ENCODE measurements at regions not wholly inside any gene's neighbourhood (a gene's known extent, or its start where the extent isn't known, plus 50 kb on each side); places are given as distances from the start of the nearest gene placed in this dataset.

DNA sequence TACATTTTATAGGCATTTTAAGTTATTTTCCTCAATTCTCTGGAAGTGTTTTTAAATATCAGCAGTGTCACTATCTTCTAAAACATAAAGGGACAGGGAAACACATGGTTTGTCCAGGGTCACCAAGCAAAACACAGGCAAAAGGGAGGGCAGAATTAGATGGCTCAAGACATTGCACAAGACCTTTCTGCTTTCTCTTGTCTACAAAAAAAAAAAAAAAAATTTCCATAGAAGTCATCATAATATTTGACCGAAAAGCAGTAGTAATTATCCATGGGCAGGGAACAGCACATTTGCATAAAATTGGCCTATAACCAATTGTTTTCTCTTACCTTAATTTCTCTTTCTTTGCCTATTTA, 703.1 kb upstream of the FZD8 start:
- FAIRE-seq: no peak
- no peak for DNase-seq (ENCODE audit: insufficient read length, low spot score)
- TF ChIP-seq POLR2A (IDR thresholded peaks at IDR 0.05; ENCODE audit: low read depth, low read length): no peak

DNA sequence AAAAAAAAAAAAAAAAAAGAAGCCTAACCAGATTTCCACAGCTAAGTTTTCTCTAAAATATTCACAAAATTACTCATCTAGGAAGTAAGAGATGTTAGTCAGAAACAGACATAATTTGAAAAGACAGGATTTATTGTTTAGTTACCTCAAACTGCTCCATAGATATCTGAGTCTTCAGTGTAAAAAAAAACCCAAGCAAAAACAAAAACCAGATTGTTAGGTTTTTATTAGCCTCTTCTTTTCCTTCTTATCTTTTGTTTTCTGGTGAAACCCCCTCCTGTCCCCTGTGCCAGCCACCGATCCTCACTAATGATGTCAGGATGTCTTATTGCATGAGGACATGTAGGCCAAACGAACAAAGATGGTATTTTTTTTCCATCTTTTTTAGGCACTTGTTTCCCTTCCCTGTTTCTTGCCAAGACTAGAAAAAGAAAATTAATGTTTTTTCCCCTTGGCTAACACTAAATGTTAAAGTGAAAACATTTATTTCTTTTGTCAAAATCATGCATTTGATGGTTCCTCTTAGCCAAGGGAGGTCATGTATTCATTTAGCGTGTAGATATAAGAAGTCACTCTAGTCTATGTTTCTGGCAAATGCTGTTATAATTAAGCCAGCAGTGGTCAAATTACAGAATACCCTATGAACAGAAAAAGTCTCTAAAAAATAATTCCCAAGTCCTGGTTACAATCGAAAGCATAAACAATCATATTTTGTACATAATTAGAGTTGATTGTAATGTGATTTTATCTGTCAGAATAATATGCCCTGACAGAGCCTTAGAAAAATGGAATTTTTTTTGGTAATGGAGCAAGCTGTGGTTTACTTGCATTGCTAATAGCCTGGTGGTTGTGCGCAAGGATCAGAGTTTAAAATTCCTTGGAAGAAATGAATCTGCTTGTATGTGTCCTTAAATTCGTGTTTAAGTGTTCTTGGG, 702.4 kb upstream of the FZD8 start:
- FAIRE-seq: no peak
- no peak for TF ChIP-seq POLR2A (IDR thresholded peaks at IDR 0.05; ENCODE audit: low read depth, low read length)
- no peak for DNase-seq (ENCODE audit: insufficient read length, low spot score)

DNA sequence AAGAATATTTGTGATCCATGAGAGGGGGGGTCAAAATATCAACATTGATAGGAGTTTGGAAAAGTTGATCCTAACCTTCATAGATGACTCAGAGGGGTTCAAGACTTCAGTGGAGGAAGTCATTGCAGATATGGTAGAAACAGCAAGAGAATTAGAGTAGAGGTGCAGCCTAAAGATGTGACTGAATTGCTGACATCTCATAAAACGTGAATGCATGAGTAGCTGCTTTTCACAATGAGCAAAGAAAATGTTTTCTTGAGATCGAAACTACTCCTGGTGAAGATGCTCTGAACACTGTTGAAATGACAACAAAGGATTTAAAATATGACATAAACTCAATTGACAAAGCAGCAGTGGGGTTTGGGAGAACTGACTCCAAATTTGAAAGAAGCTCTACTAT, 700.7 kb upstream of the FZD8 start:
- TF ChIP-seq POLR2A (IDR thresholded peaks at IDR 0.05; ENCODE audit: low read depth, low read length): no peak
- DNase-seq (ENCODE audit: insufficient read length, low spot score) (no peak), FAIRE-seq (no peak)

DNA sequence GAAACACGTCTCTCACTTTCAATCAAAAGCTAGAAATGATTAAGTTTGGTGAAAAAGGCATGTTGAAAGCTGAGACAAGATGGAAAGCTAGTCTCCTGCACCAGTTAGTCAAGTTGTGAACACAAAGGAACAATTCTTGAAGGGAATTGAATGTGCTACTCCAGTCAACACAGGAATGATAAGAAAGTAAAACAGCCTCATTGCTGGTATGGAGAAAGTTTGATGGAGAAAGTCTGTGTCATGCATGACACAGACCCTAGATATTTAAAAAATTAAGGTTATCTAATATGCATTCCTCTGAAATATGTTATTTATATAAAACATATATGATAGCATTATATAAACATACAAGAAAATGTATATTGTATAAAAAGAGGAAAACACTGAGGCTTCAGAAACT, 699.4 kb upstream of the FZD8 start:
- FAIRE-seq (peak; percentile 23), DNase-seq (ENCODE audit: insufficient read length, low spot score) (no peak)
- TF ChIP-seq POLR2A (IDR thresholded peaks at IDR 0.05; ENCODE audit: low read depth, low read length): no peak

DNA sequence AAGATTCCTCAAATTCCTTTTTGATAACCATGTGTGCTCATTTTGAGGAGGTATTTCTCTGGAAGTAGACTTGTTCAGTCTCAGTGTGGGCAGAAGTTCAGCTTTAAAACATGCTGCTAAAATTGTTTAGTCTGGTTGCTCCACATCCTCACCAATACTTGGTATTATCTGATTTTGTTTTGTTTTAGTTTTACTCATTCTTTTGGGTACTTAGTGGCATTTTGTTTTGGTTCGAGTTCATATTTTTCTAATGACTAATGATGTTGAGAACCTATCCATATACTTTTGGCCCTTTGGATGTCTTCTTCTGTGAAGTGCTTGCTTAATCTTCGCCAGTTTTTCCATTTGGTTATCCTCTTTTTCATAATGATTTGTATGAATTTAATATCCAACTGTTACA, 694.2 kb upstream of the FZD8 start:
- no peak for DNase-seq (ENCODE audit: insufficient read length, low spot score)
- TF ChIP-seq POLR2A (IDR thresholded peaks at IDR 0.05; ENCODE audit: low read depth, low read length): no peak
- FAIRE-seq: peak; percentile 53

DNA sequence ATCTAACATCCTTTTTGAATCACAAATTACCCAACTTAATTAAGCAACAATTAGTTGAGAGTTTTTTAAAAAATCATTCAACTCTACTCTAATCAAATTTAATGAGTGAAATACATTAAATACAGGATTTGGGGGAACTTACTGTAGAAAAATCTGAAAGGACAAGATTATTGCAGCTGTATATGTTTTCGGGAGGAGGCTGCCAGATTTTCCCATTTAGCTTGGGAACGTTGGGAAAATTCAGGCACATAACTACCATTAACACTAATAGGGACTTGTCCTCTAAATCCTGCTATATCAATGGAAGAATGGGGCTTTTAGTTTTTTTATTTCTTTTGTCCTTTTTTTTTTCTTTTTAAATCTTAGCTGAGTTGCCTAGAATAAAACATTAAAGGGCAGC, 691.4 kb upstream of the FZD8 start:
- DNase-seq (ENCODE audit: insufficient read length, low spot score) (no peak), FAIRE-seq (no peak)
- TF ChIP-seq POLR2A (IDR thresholded peaks at IDR 0.05; ENCODE audit: low read depth, low read length): no peak

DNA sequence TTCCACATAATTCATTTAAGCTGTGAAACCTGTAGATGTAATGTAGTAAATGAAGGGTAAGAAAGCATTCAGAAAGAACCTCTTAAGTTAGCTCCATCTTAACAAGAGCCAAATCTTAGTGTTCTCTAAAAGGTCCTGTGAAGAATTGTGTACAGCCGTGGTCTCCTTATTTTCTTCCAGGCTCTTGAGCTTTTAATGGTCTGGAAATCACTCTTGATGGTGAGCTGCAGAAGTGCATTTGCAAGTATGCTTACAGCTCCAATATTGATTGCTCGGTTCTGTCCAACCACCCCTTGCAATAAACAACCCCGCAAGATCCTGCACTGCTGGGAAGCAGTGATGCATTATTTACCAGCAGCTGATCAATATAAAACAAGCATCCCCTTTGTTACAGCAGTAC, 690.8 kb upstream of the FZD8 start:
- no peak for TF ChIP-seq POLR2A (IDR thresholded peaks at IDR 0.05; ENCODE audit: low read depth, low read length)

DNA sequence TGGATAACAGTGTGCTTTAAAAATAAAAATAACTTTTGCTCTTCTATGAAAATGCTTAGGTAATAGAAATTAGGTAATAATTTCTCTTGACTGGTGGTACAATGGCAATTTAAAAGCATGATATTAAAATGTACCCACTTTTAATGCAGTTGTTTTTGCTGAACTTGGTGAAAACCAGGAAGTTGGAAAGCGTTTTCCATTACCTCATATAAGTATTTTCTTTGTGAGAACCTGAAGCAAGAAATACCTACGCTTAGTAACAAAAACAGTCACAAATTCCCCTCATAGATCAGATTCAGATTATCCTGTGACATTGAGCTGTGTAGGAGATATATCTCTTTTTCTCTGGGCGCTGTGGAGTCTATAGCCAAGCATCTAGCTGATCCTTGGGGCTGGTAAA, 689.0 kb upstream of the FZD8 start:
- no peak for TF ChIP-seq POLR2A (IDR thresholded peaks at IDR 0.05; ENCODE audit: low read depth, low read length)
- FAIRE-seq: no peak
- no peak for DNase-seq (ENCODE audit: insufficient read length, low spot score)

More for the DNA sequence above, 690.8 kb upstream of the FZD8 start:
- no peak for FAIRE-seq
- DNase-seq (ENCODE audit: insufficient read length, low spot score): no peak

DNA sequence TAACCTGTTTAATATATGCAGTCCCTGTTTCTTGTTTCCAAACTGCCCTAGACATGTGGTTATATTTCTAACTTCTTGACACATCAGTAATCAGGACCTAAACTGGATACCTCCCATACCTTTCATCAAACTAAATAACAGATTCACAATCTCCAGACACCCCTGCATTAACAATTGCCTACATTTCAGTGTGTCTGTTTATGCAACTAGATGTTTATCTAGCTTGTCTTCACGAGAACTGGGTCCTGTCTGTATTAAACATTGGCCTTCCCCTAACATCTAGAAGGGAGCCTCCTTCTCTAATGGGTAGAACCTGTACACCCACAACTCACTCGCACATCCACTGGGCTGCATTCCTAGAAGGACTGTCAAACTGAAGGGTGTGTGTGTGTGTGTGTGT, 683.7 kb upstream of the FZD8 start:
- DNase-seq (ENCODE audit: insufficient read length, low spot score) (no peak), FAIRE-seq (no peak)
- TF ChIP-seq POLR2A (IDR thresholded peaks at IDR 0.05; ENCODE audit: low read depth, low read length): no peak

DNA sequence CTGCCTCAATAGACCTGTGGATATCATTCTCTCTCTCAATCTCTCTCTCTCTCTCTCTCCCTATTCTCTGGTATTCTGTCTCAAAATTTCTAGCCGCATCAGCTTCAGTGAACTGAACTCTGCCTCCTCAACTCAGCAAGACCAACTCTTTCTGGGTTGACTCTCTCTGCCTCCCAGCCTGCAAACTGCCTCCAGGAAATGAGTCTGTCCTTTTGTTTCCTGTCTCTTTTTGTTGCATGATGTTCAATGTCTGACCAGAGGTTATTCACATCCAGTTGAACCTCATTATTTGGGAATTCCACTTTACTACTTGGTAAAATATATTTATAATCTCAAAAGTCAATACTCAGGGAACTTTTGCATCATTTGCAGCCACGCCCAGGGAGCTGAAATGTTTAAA, 682.7 kb upstream of the FZD8 start:
- TF ChIP-seq POLR2A (IDR thresholded peaks at IDR 0.05; ENCODE audit: low read depth, low read length): no peak
- DNase-seq (ENCODE audit: insufficient read length, low spot score) (no peak), FAIRE-seq (no peak)

DNA sequence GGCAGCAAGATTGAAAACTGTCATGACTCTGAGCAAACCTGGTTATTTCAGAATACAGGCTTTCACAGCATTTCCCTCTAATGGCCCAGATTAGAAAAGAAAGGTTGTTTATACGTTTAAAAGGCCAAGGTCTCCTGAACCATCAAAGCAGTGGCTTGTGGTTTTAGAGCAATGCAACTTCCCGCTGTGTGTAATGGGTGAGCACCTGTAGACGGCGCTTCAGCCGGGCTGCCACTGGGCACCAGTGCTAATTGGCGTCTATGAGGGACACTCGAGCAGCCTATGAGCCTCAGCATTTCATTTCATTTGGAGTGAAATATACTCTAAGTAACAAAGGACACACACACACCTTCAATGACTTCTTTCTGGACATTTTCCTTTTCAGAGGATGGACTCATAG, 671.0 kb upstream of the FZD8 start:
- DNase-seq (ENCODE audit: insufficient read length, low spot score) (no peak), FAIRE-seq (no peak)
- no peak for TF ChIP-seq POLR2A (IDR thresholded peaks at IDR 0.05; ENCODE audit: low read depth, low read length)

DNA sequence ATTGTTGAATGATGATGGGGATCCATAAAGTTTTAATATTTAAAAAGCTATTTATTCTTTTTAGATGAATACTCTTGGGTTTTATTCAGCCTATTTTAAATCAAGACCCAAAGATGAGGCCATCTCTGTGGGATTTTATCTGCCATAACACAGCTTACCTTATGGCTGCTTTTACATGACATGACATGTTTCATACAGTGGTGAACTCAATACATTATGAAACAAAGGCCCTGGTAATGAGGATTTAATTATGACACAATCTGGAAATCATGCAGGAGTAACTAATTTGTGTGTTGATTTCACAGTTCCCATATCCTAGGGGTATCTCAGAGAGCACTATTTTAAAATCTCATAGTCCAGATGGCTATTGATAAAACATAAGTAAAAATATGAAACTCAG, 661.8 kb upstream of the FZD8 start:
- no peak for FAIRE-seq
- TF ChIP-seq POLR2A (IDR thresholded peaks at IDR 0.05; ENCODE audit: low read depth, low read length): no peak
- DNase-seq (ENCODE audit: insufficient read length, low spot score): no peak

DNA sequence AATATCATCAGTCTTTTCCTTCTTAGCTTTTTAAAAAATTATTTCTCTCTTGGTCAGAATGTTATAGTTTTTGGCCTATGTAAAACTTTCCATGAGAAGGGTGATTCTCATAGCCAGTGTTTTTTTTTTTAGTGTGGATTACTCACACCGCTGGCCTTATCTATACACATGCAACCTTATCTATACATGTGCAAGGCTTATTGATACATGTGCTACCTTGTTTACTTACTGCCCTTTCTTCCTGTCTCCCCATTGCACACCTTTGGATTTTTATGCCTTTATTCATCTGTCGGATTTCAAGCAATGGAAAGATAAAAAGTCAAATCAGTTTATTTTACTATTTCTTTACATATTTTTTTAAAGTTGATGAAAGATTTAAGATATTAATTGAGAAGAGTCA, 660.0 kb upstream of the FZD8 start:
- TF ChIP-seq POLR2A (IDR thresholded peaks at IDR 0.05; ENCODE audit: low read depth, low read length): no peak
- DNase-seq (ENCODE audit: insufficient read length, low spot score) (no peak), FAIRE-seq (no peak)

DNA sequence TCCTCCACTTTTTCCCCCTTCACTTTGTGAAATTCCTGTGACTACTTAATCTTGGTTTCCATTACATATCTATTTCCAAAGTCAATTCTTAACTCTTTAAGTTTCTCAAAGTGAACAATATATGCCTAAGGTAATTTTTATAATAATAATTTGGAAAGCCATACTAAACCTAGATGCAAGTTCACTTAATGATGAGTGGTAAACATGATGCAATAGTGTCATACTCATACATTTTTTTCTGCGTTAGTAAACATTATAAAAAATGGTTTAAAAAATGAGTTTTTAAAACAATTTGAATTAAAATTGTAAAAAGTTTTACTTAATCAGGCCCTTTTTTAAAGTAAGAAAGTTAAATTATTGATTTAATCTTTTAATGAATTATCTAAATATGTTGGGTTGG, 659.4 kb upstream of the FZD8 start:
- FAIRE-seq: no peak
- DNase-seq (ENCODE audit: insufficient read length, low spot score): no peak

DNA sequence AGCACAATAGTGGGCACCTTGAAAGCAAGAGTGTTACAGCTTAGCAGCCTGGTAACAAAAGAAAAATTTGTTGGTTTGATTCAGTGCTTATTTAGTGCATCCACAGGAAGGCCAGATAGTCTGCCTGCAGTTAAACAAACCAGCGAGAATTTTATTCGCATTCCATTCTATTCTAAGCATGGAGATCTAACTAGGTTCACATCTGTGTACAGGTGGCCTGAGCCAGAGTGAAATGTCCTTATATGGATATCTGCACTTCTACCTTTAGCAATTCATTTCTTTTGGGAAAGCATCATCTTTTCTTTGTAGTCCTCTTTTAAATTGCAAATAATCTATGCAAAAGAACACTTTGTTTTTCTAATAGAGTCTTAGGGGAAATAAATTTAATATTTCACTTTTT, 659.0 kb upstream of the FZD8 start:
- no peak for DNase-seq (ENCODE audit: insufficient read length, low spot score)
- FAIRE-seq: no peak
- no peak for TF ChIP-seq POLR2A (IDR thresholded peaks at IDR 0.05; ENCODE audit: low read depth, low read length)

More for the DNA sequence above, 659.4 kb upstream of the FZD8 start:
- TF ChIP-seq POLR2A (IDR thresholded peaks at IDR 0.05; ENCODE audit: low read depth, low read length): no peak
